ENCODE measurements at regions not wholly inside any gene's neighbourhood (a gene's known extent, or its start where the extent isn't known, plus 50 kb on each side); places are given as distances from the start of the nearest gene placed in this dataset.

DNA sequence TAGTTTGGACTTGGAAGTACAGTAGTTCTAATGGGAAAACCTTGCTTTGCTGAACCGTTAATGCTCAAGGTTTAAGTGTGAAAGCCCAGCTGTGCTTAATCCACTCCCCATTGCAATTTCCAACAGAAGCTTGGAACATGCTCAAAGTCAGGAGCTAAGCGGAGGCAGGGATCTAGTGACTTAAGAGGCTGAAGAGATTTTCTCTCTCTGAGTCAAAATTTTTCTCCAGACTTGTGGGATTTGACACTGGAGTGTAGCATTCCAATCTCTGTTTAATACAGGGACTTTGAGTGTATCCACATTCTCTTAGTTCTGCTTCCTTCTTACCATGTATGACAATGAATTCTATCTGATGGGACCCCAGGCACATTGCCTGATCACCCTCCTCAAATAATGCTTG is 471.8 kb downstream of the KIF4B start:
- Histone ChIP-seq H3K36me3 (ENCODE audit: control insufficient read depth in 3 of 3, insufficient read depth in 3 of 3, low read length in 3 of 3) (no peaks in the 10 kb centered on the region), H3K9ac (ENCODE audit: low read depth in 1 of 3, low read length in 3 of 3) (no peak overlapping the region), H3K9me3 (ENCODE audit: control insufficient read depth in 3 of 3, low read length in 3 of 3) (no peaks in the 10 kb centered on the region), H3K4me1 (ENCODE audit: control insufficient read depth in 3 of 3, insufficient read depth in 3 of 3, low read length in 3 of 3) (no peaks in the 10 kb centered on the region), H3K4me3 (ENCODE audit: low read length in 3 of 3) (no peak overlapping the region), H3K27ac (ENCODE audit: low read depth, low read length) (no peak overlapping the region), H3K27me3 (ENCODE audit: control insufficient read depth in 3 of 3, insufficient read depth in 3 of 3, low read length in 3 of 3) (no peaks in the 10 kb centered on the region)

DNA sequence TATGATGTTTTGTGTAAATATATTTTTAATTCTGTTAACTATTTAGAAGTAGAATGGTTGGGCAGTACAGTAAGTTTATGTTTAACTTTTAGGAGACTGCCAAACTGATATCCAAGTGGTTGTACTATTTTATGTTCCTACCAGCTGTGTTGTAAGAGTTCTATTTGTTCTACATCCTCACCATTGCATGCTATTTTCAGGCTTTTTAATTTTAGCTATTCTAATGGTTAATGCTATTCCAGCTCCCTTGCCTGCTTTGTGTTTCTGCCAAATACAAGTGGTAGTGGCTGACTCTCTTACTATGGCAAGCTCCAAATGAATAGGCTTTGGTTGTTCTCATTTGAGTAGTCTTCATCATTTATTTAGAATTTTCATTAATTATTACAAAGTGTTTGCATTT is 476.4 kb downstream of the KIF4B start:
- no peak overlapping the region for H3K4me3 ChIP-seq (ENCODE audit: low read length in 3 of 3)
- no peaks in the 10 kb centered on the region for H3K9me3 ChIP-seq (ENCODE audit: control insufficient read depth in 3 of 3, low read length in 3 of 3)
- H3K27ac ChIP-seq (ENCODE audit: low read depth, low read length) = no peak overlapping the region
- no peaks in the 10 kb centered on the region for H3K27me3 ChIP-seq (ENCODE audit: control insufficient read depth in 3 of 3, insufficient read depth in 3 of 3, low read length in 3 of 3)
- no peak overlapping the region for H3K9ac ChIP-seq (ENCODE audit: low read depth in 1 of 3, low read length in 3 of 3)
- H3K36me3 ChIP-seq (ENCODE audit: control insufficient read depth in 3 of 3, insufficient read depth in 3 of 3, low read length in 3 of 3) = no peaks in the 10 kb centered on the region
- H3K4me1 ChIP-seq (ENCODE audit: control insufficient read depth in 3 of 3, insufficient read depth in 3 of 3, low read length in 3 of 3) = no peaks in the 10 kb centered on the region

DNA sequence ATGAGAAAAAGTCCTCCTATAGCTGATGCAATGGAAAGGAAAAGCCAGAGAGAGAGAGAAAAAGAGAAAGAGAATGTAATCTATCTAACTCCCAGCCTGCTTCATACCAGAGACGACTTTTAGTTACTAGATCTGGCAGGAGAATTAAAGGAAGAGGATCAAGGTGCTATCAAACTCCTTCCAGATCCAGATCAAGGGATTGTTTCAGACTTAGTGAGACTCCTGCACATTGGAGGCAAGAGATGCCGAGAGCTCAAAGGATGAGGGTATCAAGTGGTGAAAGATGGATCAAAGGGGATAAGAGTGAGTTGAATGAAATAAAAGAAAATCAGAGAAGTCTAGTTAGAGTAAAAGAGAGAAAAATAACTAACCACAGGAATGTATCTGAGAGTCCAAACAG is 478.6 kb downstream of the KIF4B start:
- Histone ChIP-seq H3K36me3 (ENCODE audit: control insufficient read depth in 3 of 3, insufficient read depth in 3 of 3, low read length in 3 of 3) (no peaks in the 10 kb centered on the region), H3K4me3 (ENCODE audit: low read length in 3 of 3) (no peak overlapping the region), H3K27me3 (ENCODE audit: control insufficient read depth in 3 of 3, insufficient read depth in 3 of 3, low read length in 3 of 3) (no peaks in the 10 kb centered on the region), H3K9me3 (ENCODE audit: control insufficient read depth in 3 of 3, low read length in 3 of 3) (no peaks in the 10 kb centered on the region), H3K9ac (ENCODE audit: low read depth in 1 of 3, low read length in 3 of 3) (no peak overlapping the region), H3K4me1 (ENCODE audit: control insufficient read depth in 3 of 3, insufficient read depth in 3 of 3, low read length in 3 of 3) (no peaks in the 10 kb centered on the region), H3K27ac (ENCODE audit: low read depth, low read length) (no peak overlapping the region)

DNA sequence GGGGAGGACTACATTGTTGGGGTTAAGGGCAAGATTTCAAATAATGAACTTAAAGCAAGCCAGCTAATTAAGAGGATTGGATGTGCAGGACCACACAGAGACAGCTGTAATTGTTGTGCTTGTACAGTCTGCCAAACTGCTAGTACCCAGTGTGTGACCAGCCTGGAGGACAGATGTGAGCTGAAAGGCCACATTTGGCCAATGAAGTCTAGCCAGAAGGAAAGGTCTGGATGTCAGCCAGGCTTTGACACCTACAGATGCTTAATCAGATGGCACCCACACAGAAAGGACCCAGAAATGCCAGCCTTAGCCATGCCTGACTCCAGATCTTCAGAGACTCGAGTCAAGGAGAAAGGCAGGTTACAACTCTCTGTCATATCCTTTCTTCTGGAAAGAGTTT is 491.1 kb downstream of the KIF4B start:
- Histone ChIP-seq H3K9ac (ENCODE audit: low read depth in 1 of 3, low read length in 3 of 3) (no peak overlapping the region), H3K36me3 (ENCODE audit: control insufficient read depth in 3 of 3, insufficient read depth in 3 of 3, low read length in 3 of 3) (no peaks in the 10 kb centered on the region), H3K9me3 (ENCODE audit: control insufficient read depth in 3 of 3, low read length in 3 of 3) (no peaks in the 10 kb centered on the region), H3K27me3 (ENCODE audit: control insufficient read depth in 3 of 3, insufficient read depth in 3 of 3, low read length in 3 of 3) (no peaks in the 10 kb centered on the region), H3K4me3 (ENCODE audit: low read length in 3 of 3) (no peak overlapping the region), H3K4me1 (ENCODE audit: control insufficient read depth in 3 of 3, insufficient read depth in 3 of 3, low read length in 3 of 3) (no peaks in the 10 kb centered on the region), H3K27ac (ENCODE audit: low read depth, low read length) (no peak overlapping the region)

DNA sequence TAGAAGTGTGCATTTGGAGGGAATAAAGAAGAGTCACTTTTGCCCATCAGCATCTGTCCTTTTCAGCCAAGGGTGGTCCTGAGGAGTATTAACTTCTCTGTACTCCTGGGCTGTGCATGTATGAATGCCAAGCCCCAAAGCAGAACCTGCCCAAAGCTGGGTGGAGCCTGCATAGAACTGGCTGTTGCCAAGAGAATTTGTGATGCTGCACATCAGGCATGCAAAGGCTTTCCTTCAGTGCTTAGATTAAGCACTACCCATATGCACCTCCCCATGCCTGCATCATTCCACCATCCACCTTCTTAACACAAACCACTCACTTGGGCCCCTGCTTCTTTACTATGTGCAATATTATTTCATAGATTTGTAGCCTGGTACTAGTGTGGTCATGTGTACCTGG is 493.8 kb downstream of the KIF4B start:
- Histone ChIP-seq H3K9ac (ENCODE audit: low read depth in 1 of 3, low read length in 3 of 3) (no peak overlapping the region), H3K27ac (ENCODE audit: low read depth, low read length) (no peak overlapping the region), H3K9me3 (ENCODE audit: control insufficient read depth in 3 of 3, low read length in 3 of 3) (no peaks in the 10 kb centered on the region), H3K36me3 (ENCODE audit: control insufficient read depth in 3 of 3, insufficient read depth in 3 of 3, low read length in 3 of 3) (no peaks in the 10 kb centered on the region), H3K27me3 (ENCODE audit: control insufficient read depth in 3 of 3, insufficient read depth in 3 of 3, low read length in 3 of 3) (no peaks in the 10 kb centered on the region), H3K4me3 (ENCODE audit: low read length in 3 of 3) (no peak overlapping the region), H3K4me1 (ENCODE audit: control insufficient read depth in 3 of 3, insufficient read depth in 3 of 3, low read length in 3 of 3) (no peaks in the 10 kb centered on the region)

DNA sequence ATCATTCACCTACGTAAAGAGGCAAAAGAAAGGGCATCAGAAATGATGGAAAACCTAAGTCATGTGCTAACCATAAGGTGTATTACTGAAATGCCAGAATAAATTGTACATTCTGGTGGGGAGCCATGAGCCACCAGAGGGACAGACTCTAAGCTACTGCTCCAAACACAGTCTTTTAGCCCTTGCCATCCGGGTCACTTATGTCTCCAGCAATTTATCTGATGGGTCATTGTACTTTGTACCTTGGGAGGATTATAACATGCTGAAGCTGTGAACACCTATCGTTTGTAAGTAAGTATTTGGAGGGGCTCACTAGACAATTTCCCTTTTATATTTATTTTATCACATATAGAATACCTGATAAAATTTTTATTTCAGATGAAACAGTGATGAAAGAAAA is 495.1 kb downstream of the KIF4B start:
- Histone ChIP-seq H3K27ac (ENCODE audit: low read depth, low read length) (no peak overlapping the region), H3K4me1 (ENCODE audit: control insufficient read depth in 3 of 3, insufficient read depth in 3 of 3, low read length in 3 of 3) (no peaks in the 10 kb centered on the region), H3K36me3 (ENCODE audit: control insufficient read depth in 3 of 3, insufficient read depth in 3 of 3, low read length in 3 of 3) (no peaks in the 10 kb centered on the region), H3K4me3 (ENCODE audit: low read length in 3 of 3) (no peak overlapping the region), H3K27me3 (ENCODE audit: control insufficient read depth in 3 of 3, insufficient read depth in 3 of 3, low read length in 3 of 3) (no peaks in the 10 kb centered on the region), H3K9ac (ENCODE audit: low read depth in 1 of 3, low read length in 3 of 3) (no peak overlapping the region), H3K9me3 (ENCODE audit: control insufficient read depth in 3 of 3, low read length in 3 of 3) (no peaks in the 10 kb centered on the region)

DNA sequence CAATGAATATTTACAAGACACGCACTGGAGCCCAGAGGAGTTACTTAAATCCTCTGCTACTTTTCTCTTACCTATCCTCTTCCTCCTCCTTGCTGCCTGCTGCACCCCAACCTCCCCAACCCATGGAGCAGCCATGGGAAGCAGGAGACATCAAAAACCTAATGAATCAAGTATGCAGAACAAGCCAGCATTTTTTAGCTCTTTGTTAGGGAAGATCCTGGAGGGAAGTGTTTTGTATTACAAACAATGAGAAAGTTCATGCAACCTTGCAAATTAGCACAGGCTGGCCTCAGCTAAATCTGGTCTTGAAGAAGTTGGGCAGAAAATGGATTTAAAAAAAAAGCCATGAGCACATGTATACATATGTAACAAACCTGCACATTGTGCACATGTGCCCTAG is 498.8 kb downstream of the KIF4B start:
- no peak overlapping the region for H3K27ac ChIP-seq (ENCODE audit: low read depth, low read length)
- H3K9ac ChIP-seq (ENCODE audit: low read depth in 1 of 3, low read length in 3 of 3) = no peak overlapping the region
- no peak overlapping the region for H3K4me3 ChIP-seq (ENCODE audit: low read length in 3 of 3)
- no peaks in the 10 kb centered on the region for H3K4me1 ChIP-seq (ENCODE audit: control insufficient read depth in 3 of 3, insufficient read depth in 3 of 3, low read length in 3 of 3)
- no peaks in the 10 kb centered on the region for H3K27me3 ChIP-seq (ENCODE audit: control insufficient read depth in 3 of 3, insufficient read depth in 3 of 3, low read length in 3 of 3)
- H3K9me3 ChIP-seq (ENCODE audit: control insufficient read depth in 3 of 3, low read length in 3 of 3) = no peaks in the 10 kb centered on the region
- no peaks in the 10 kb centered on the region for H3K36me3 ChIP-seq (ENCODE audit: control insufficient read depth in 3 of 3, insufficient read depth in 3 of 3, low read length in 3 of 3)

DNA sequence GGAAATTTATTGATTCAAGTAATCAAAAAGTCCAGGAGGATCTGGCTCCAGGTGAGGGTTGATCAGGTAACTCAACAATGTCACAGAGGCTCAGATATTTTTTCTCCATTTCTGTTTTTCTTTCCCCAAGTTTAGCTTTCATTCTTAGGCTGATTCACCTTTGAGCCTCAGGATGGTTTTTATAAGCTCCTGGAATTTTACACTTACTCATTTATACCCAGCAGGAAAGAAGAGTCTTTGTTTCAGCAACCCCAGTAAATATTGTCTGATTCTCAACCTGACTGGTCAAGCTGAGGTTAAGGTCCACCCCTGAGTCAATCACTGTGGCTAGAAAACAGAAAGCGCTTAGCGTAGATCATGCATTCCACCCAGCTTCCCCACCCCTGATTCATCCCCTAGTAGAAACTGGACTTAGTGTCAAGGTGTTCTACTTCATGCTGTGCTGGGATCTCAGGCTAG is 500.6 kb downstream of the KIF4B start:
- Histone ChIP-seq H3K27me3 (ENCODE audit: control insufficient read depth in 3 of 3, insufficient read depth in 3 of 3, low read length in 3 of 3) (no peaks in the 10 kb centered on the region), H3K27ac (ENCODE audit: low read depth, low read length) (no peak overlapping the region), H3K9ac (ENCODE audit: low read depth in 1 of 3, low read length in 3 of 3) (no peak overlapping the region), H3K4me1 (ENCODE audit: control insufficient read depth in 3 of 3, insufficient read depth in 3 of 3, low read length in 3 of 3) (no peaks in the 10 kb centered on the region), H3K4me3 (ENCODE audit: low read length in 3 of 3) (no peak overlapping the region), H3K36me3 (ENCODE audit: control insufficient read depth in 3 of 3, insufficient read depth in 3 of 3, low read length in 3 of 3) (no peaks in the 10 kb centered on the region), H3K9me3 (ENCODE audit: control insufficient read depth in 3 of 3, low read length in 3 of 3) (no peaks in the 10 kb centered on the region)

DNA sequence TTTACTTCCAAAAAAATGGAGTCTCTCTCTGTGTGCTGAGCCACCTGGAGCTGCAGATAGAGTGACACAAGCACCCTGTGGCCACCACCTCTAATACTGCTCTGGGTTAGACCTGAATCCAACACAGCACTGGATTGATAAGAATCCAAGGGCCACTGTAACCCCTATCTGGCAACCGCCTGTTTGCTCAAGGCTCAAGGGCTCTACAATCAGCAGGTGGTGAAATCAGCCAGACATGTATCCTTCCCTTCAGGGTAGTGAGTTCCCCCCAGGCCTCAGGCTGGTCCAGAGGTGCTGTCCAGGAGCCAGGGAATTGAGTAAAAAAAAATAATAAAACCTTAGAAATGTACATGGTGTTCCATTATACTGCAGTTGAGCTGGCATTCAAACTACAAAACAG is 509.0 kb downstream of the KIF4B start:
- no peaks in the 10 kb centered on the region for H3K27me3 ChIP-seq (ENCODE audit: control insufficient read depth in 3 of 3, insufficient read depth in 3 of 3, low read length in 3 of 3)
- H3K4me1 ChIP-seq (ENCODE audit: control insufficient read depth in 3 of 3, insufficient read depth in 3 of 3, low read length in 3 of 3) = no peaks in the 10 kb centered on the region
- no peak overlapping the region for H3K4me3 ChIP-seq (ENCODE audit: low read length in 3 of 3)
- no peaks in the 10 kb centered on the region for H3K9me3 ChIP-seq (ENCODE audit: control insufficient read depth in 3 of 3, low read length in 3 of 3)
- no peak overlapping the region for H3K27ac ChIP-seq (ENCODE audit: low read depth, low read length)
- no peaks in the 10 kb centered on the region for H3K36me3 ChIP-seq (ENCODE audit: control insufficient read depth in 3 of 3, insufficient read depth in 3 of 3, low read length in 3 of 3)
- no peak overlapping the region for H3K9ac ChIP-seq (ENCODE audit: low read depth in 1 of 3, low read length in 3 of 3)

DNA sequence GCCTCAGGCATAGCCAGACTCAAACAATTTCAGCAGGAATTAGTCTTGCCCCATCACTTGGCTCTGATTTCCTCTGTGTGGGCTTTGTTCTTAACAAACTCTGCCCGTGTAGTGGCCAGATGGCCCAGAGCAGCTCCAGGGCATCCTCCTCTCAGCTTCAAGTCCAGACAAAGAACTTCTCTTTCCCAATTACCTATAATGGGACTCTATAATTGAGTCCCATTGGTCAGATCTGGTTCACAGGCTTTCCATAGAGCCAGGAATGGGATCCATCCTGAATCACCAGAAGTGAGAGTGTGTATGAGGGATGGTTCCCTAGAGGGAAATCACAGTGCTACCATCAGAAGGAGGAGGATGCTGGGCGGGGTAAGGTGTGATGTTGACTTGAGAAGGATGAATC is 515.8 kb downstream of the KIF4B start:
- Histone ChIP-seq H3K9ac (ENCODE audit: low read depth in 1 of 3, low read length in 3 of 3) (no peak overlapping the region), H3K27ac (ENCODE audit: low read depth, low read length) (no peak overlapping the region), H3K4me1 (ENCODE audit: control insufficient read depth in 3 of 3, insufficient read depth in 3 of 3, low read length in 3 of 3) (no peaks in the 10 kb centered on the region), H3K4me3 (ENCODE audit: low read length in 3 of 3) (no peak overlapping the region), H3K9me3 (ENCODE audit: control insufficient read depth in 3 of 3, low read length in 3 of 3) (no peaks in the 10 kb centered on the region), H3K36me3 (ENCODE audit: control insufficient read depth in 3 of 3, insufficient read depth in 3 of 3, low read length in 3 of 3) (no peaks in the 10 kb centered on the region), H3K27me3 (ENCODE audit: control insufficient read depth in 3 of 3, insufficient read depth in 3 of 3, low read length in 3 of 3) (no peaks in the 10 kb centered on the region)

DNA sequence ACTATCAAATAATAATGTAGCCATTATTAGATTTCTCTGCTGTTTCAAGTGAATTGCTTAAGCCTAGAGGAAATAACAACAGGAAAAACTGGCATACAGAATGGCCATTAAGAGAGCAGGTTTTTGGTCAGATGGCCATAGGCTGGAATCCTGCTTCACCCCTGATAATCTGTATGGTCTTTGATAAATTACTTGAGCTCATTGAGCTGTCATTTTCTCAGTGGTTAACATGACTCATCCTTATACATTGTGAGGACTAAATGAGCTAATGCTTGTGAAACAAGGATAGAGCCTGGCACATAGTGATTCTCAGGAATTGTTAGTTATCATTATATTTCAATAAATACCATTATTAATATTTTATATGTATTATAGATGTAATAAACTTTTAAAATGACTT is 516.5 kb downstream of the KIF4B start:
- no peaks in the 10 kb centered on the region for H3K9me3 ChIP-seq (ENCODE audit: control insufficient read depth in 3 of 3, low read length in 3 of 3)
- no peaks in the 10 kb centered on the region for H3K36me3 ChIP-seq (ENCODE audit: control insufficient read depth in 3 of 3, insufficient read depth in 3 of 3, low read length in 3 of 3)
- no peaks in the 10 kb centered on the region for H3K27me3 ChIP-seq (ENCODE audit: control insufficient read depth in 3 of 3, insufficient read depth in 3 of 3, low read length in 3 of 3)
- H3K4me3 ChIP-seq (ENCODE audit: low read length in 3 of 3) = no peak overlapping the region
- H3K4me1 ChIP-seq (ENCODE audit: control insufficient read depth in 3 of 3, insufficient read depth in 3 of 3, low read length in 3 of 3) = no peaks in the 10 kb centered on the region
- H3K9ac ChIP-seq (ENCODE audit: low read depth in 1 of 3, low read length in 3 of 3) = no peak overlapping the region
- no peak overlapping the region for H3K27ac ChIP-seq (ENCODE audit: low read depth, low read length)

All from skeletal muscle tissue (tissue), 3 donors.